Esophagus muscularis mucosa (tissue), 4 donors: ENCODE measurements at regions not wholly inside any gene's neighbourhood (a gene's known extent, or its start where the extent isn't known, plus 50 kb on each side); places are given as distances from the start of the nearest gene placed in this dataset.

ENCODE experiments used
- DNase-seq: peaks from one replicate; pipeline ENCODE4 v3.0.0-alpha.2; 2017; ENCODE audit errors: extremely low spot score
- H3K27ac ChIP-seq, 4 donors: fragments of 200-600 bp; sonication (generic); replicated peaks in 1 of 4; 1 replicate in 3 of 4; 2 replicates in 1 of 4; pipeline ENCODE4 v1.5.1; 2016 to 2019; ENCODE audit warnings: mild to moderate bottlenecking in 1 of 4
- H3K27me3 ChIP-seq, 4 donors: fragments of 200-600 bp; sonication (generic); one replicate each; pipeline versions ENCODE4 v1.5.1 to v1.6.0; 2016 to 2019
- H3K36me3 ChIP-seq, 4 donors: fragments of 200-600 bp; sonication (generic); one replicate each; pipeline ENCODE4 v1.5.1; 2016 to 2019
- H3K4me1 ChIP-seq, 4 donors: fragments of 200-600 bp; sonication (generic); one replicate each; pipeline ENCODE4 v1.5.1; 2016 to 2019
- H3K4me3 ChIP-seq, 4 donors: fragments of 200-600 bp; sonication (generic); 1 replicate in 2 of 4; 2 replicates in 2 of 4; pipeline ENCODE4 v1.5.1; 2016 to 2019; ENCODE audit warnings: mild to moderate bottlenecking in 4 of 4, moderate library complexity in 1 of 4
- H3K9me3 ChIP-seq, 4 donors: fragments of 200-600 bp; sonication (generic); 1 replicate in 3 of 4; 2 replicates in 1 of 4; pipeline ENCODE4 v1.5.1; 2016 to 2019
- CTCF ChIP-seq, 3 experiments: fragments of 200-600 bp in 2 of 3; fragments of 450-650 bp in 1 of 3; sonication (generic) in 2 of 3; IDR thresholded peaks; one replicate each; pipeline ENCODE4 v1.5.1; 2017 to 2019; ENCODE audit warnings: antibody characterized with exemption in 3 of 3, mild to moderate bottlenecking in 2 of 3, moderate library complexity in 1 of 3
- EP300 ChIP-seq: sonication (generic); formaldehyde crosslinking; IDR thresholded peaks from one replicate; pipeline ENCODE4 v1.6.1; 2017; ENCODE audit warnings: antibody characterized with exemption
- POLR2A ChIP-seq: fragments of 450-650 bp; IDR thresholded peaks from one replicate; pipeline ENCODE4 v1.6.1; 2017; ENCODE audit warnings: antibody characterized with exemption, moderate library complexity, mild to moderate bottlenecking, low read depth
- POLR2AphosphoS5 ChIP-seq, 2 donors: sonication (generic); formaldehyde crosslinking; IDR thresholded peaks; one replicate each; pipeline ENCODE4 v1.6.1; 2017; ENCODE audit warnings: antibody characterized with exemption in 2 of 2
- WGBS: methylation state at CpG from one replicate; pipeline ENCODE4 v1.1.5; 2018; 5-methylcytosine and 5-hydroxymethylcytosine counted together
- intact Hi-C: fragments of 100-400 bp; cut with DNase I; formaldehyde crosslinking; loops from one replicate; pipeline ENCODE4 v1.15.1; 2023

GRCh38 chr22:22075382-22076163 is 93.0 kb upstream of the TOP3B start:
- H3K36me3 ChIP-seq = no peaks in the 10 kb centered on the region
- H3K4me3 ChIP-seq = no peak overlapping the region
- peaks cover 0 to 34% (median 0%) of the 10 kb centered on the region in 4 donors for H3K27me3 ChIP-seq
- H3K27ac ChIP-seq = no peak overlapping the region
- intact Hi-C loops = no loop called here
- 87% methylated on average over 12 of the region's 12 CpGs for WGBS
- no peaks in the 10 kb centered on the region for H3K9me3 ChIP-seq
- peak; percentile 75 for DNase-seq
- H3K4me1 ChIP-seq = no peaks in the 10 kb centered on the region
- TF ChIP-seq CTCF (IDR thresholded peaks at IDR 0.05) (no peak), EP300 (no peak), POLR2A (no peak), POLR2AphosphoS5 (IDR thresholded peaks at IDR 0.05) (no peak)

GRCh38 chr22:22074634-22075381 is 92.2 kb upstream of the TOP3B start:
- peaks cover 0 to 32% (median 0%) of the 10 kb centered on the region in 4 donors for H3K27me3 ChIP-seq
- WGBS = 56% methylated on average over 1 of the region's 1 CpG
- no peak for TF ChIP-seq CTCF (IDR thresholded peaks at IDR 0.05)
- no peak for TF ChIP-seq POLR2A
- no peak for TF ChIP-seq POLR2AphosphoS5 (IDR thresholded peaks at IDR 0.05)
- no peak for TF ChIP-seq EP300
- intact Hi-C loops = no loop called here
- DNase-seq = no peak
- H3K27ac ChIP-seq = no peak overlapping the region
- H3K4me1 ChIP-seq = no peaks in the 10 kb centered on the region
- no peaks in the 10 kb centered on the region for H3K9me3 ChIP-seq
- H3K4me3 ChIP-seq = no peak overlapping the region
- no peaks in the 10 kb centered on the region for H3K36me3 ChIP-seq

GRCh38 chr22:22073769-22074561 is 91.4 kb upstream of the TOP3B start:
- TF ChIP-seq EP300 = no peak
- TF ChIP-seq CTCF (IDR thresholded peaks at IDR 0.05) = no peak
- no peak for TF ChIP-seq POLR2AphosphoS5 (IDR thresholded peaks at IDR 0.05)
- Histone ChIP-seq H3K27me3 (peaks cover 0 to 25% (median 0%) of the 10 kb centered on the region in 4 donors), H3K4me1 (no peaks in the 10 kb centered on the region), H3K9me3 (no peaks in the 10 kb centered on the region), H3K27ac (no peak overlapping the region), H3K4me3 (no peak overlapping the region), H3K36me3 (no peaks in the 10 kb centered on the region)
- intact Hi-C loops = no loop called here
- WGBS = 63% methylated on average over 5 of the region's 5 CpGs
- no peak for DNase-seq

GRCh38 chr22:22072169-22072836 is 89.7 kb upstream of the TOP3B start:
- Histone ChIP-seq H3K4me3 (no peak overlapping the region), H3K27ac (no peak overlapping the region), H3K36me3 (no peaks in the 10 kb centered on the region), H3K9me3 (no peaks in the 10 kb centered on the region), H3K4me1 (no peaks in the 10 kb centered on the region), H3K27me3 (peaks cover 0 to 13% (median 0%) of the 10 kb centered on the region in 4 donors)
- peak; percentile 37 for DNase-seq
- no peak for TF ChIP-seq EP300
- TF ChIP-seq POLR2A = no peak
- TF ChIP-seq CTCF (IDR thresholded peaks at IDR 0.05) = no peak
- no peak for TF ChIP-seq POLR2AphosphoS5 (IDR thresholded peaks at IDR 0.05)
- intact Hi-C loops = no loop called here
- 96% methylated on average over 2 of the region's 2 CpGs for WGBS
